Ovary (tissue), 7 donors: ENCODE measurements at regions not wholly inside any gene's neighbourhood (a gene's known extent, or its start where the extent isn't known, plus 50 kb on each side); places are given as distances from the start of the nearest gene placed in this dataset.

ENCODE experiments used
- DNase-seq, 5 donors: peaks; one replicate each; pipeline ENCODE4 v3.0.0-alpha.2; 2019 to 2020
- H3K27ac ChIP-seq, 2 donors: fragments of 200-600 bp; one replicate each; pipeline versions ENCODE4 v1.5.1 to v1.8.0; 2019 to 2022
- H3K27me3 ChIP-seq: fragments of 200-600 bp; one replicate; pipeline ENCODE4 v1.8.0; 2022
- H3K36me3 ChIP-seq: fragments of 200-600 bp; sonication (generic); one replicate; pipeline ENCODE4 v1.5.1; 2019
- H3K4me1 ChIP-seq: one replicate; pipeline ENCODE4 v1.8.1; 2013; ENCODE audit warnings: mild to moderate bottlenecking, moderate library complexity; ENCODE audit not compliant: insufficient read depth
- H3K4me3 ChIP-seq: fragments of 200-600 bp; sonication (generic); one replicate; pipeline ENCODE4 v1.5.1; 2017
- H3K9me3 ChIP-seq, 2 donors: fragments of 200-600 bp in 1 of 2; sonication (generic) in 1 of 2; one replicate each; pipeline versions ENCODE4 v1.5.1 to v1.8.1; 2013 to 2019; ENCODE audit warnings: mild to moderate bottlenecking in 1 of 2, moderate library complexity in 1 of 2
- EP300 ChIP-seq: sonication (generic); formaldehyde crosslinking; IDR thresholded peaks from one replicate; pipeline ENCODE4 v1.6.1; 2017; ENCODE audit warnings: antibody characterized with exemption
- POLR2A ChIP-seq: fragments of 450-650 bp; IDR thresholded peaks from one replicate; pipeline ENCODE4 v1.6.1; 2017; ENCODE audit warnings: antibody characterized with exemption, mild to moderate bottlenecking, moderate library complexity
- WGBS, 3 donors: extraction: QIAGEN DNeasy Blood & Tissue Kit in 1 of 3; methylation state at CpG; one replicate each; pipeline versions ENCODE4 v1.1.5 to v1.1.7; 2013 to 2017; 5-methylcytosine and 5-hydroxymethylcytosine counted together
- intact Hi-C, 4 donors: fragments of 100-400 bp; cut with DNase I; formaldehyde crosslinking; loops; one replicate each; pipeline versions ENCODE4 v1.11.0 to v1.15.1; 2022 to 2023
- TF ChIP-seq, protein P1 (sequence below), 3 donors: fragments of 450-650 bp in 2 of 3; fragments of 200-600 bp in 1 of 3; IDR thresholded peaks; one replicate each; pipeline versions ENCODE4 v1.5.1 to v1.8.0; 2016 to 2022; ENCODE audit warnings: antibody characterized with exemption in 3 of 3, mild to moderate bottlenecking in 1 of 3
- donor health status: DM: no; HTN: no; CAD: no; lungs with moderate emphysema.
- donor health status: DM: no; HTN: no; CAD: no.
- donor health status: Bipolar disorder and iron deficiency.
- donor health status: DM: no; HTN: no; CAD: no.
- donor health status: DM: yes; HTN: yes; CAD: no.

DNA sequence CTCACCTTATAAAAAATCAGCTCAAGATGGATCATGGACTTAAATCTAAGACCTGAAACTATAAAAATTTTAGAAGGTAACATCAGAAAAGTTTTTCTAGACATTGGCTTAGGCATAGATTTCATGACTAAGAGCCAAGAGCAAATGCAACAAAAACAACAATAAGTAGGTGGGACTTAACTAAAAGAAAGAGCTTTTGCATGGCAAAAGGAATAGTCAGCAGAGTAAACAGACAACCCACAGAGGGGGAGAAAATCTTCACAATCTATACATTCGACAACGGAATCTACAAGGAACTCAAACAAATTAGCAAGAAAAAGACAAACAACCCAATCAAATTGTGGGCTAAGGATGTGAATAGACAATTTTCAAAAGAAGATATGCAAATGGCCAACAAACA, 368.4 kb upstream of the KIF2B start:
- Histone ChIP-seq H3K27me3 (no peaks in the 10 kb centered on the region), H3K36me3 (no peaks in the 10 kb centered on the region), H3K9me3 (no peaks in the 10 kb centered on the region), H3K27ac (no peak overlapping the region), H3K4me3 (no peak overlapping the region), H3K4me1 (no peaks in the 10 kb centered on the region)
- intact Hi-C loops: no loop called here
- no peak for DNase-seq
- TF ChIP-seq EP300 (no peak), POLR2A (no peak)
- TF ChIP-seq, protein P1, sequence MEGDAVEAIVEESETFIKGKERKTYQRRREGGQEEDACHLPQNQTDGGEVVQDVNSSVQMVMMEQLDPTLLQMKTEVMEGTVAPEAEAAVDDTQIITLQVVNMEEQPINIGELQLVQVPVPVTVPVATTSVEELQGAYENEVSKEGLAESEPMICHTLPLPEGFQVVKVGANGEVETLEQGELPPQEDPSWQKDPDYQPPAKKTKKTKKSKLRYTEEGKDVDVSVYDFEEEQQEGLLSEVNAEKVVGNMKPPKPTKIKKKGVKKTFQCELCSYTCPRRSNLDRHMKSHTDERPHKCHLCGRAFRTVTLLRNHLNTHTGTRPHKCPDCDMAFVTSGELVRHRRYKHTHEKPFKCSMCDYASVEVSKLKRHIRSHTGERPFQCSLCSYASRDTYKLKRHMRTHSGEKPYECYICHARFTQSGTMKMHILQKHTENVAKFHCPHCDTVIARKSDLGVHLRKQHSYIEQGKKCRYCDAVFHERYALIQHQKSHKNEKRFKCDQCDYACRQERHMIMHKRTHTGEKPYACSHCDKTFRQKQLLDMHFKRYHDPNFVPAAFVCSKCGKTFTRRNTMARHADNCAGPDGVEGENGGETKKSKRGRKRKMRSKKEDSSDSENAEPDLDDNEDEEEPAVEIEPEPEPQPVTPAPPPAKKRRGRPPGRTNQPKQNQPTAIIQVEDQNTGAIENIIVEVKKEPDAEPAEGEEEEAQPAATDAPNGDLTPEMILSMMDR (IDR thresholded peaks at IDR 0.05): no peak
- 27 to 39% (median 30%) methylated on average over 2 of the region's 2 CpGs for WGBS, 3 donors

DNA sequence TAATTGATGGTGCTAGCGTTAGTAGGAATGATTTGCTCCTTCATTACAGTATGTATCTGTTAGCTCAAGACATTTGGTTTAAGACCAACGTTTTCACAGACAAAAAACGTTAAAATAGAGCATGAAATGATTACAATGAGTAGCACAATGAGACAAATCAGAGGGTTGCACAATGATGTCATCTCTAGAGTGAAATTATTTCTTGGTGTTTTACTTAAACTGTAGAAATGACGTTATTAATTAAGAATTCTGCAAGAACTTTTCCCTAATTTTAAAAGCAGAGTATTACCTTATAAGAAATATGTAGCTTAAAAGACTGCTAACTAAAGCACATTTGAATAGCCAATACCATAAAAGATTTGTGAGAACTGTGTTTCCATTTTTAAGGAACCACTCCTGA, 373.4 kb upstream of the KIF2B start:
- intact Hi-C loops: no loop called here
- WGBS, 3 donors: 44 to 60% (median 50%) methylated on average over 4 of the region's 4 CpGs
- TF ChIP-seq EP300 (no peak), POLR2A (no peak)
- TF ChIP-seq, protein P1 (IDR thresholded peaks at IDR 0.05): no peak
- Histone ChIP-seq H3K36me3 (no peaks in the 10 kb centered on the region), H3K27ac (no peak overlapping the region), H3K9me3 (no peaks in the 10 kb centered on the region), H3K27me3 (no peaks in the 10 kb centered on the region), H3K4me1 (no peaks in the 10 kb centered on the region), H3K4me3 (no peak overlapping the region)
- no peak for DNase-seq

DNA sequence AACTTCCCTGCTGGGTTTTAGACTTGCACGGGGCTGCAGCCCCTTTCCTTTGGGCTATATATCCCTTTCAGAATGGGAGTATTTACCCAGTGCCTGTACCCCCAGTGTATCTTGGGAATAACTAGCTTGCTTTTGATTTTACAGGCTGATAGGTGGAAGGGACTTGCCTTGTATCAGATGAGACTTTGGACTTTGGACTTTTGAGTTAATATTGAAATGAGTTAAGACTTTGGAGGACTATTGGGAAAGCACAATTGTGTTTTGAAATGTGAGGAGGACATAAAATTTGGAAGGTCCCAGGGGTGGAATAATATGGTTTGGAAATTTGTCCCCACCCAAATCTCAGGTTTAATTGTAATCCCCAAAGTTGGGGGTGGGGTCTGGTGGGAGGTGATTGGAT, 393.8 kb upstream of the KIF2B start:
- 6 to 93% (median 90%) methylated on average over 1 of the region's 1 CpG for WGBS, 3 donors

DNA sequence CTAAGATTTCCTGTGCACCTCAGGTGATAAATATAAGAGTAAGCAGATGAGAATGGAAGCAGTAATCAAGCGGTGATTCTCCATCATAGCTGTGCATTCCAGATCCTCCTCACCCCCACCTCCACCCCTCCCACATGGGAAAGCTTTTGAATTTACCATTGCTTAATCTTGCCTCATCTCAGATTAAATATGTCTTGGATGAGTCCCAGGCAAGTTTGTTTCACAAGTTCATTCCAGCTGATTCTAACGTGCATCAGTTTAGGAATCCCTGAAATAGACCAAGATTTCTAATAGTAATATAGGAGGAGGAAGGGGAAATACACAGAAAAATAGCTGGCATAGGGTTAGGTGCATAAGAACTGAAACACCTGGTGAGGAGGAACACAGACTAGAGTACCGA, 396.2 kb upstream of the KIF2B start:
- Histone ChIP-seq H3K27me3 (no peaks in the 10 kb centered on the region), H3K4me1 (no peaks in the 10 kb centered on the region), H3K27ac (no peak overlapping the region), H3K9me3 (no peaks in the 10 kb centered on the region), H3K4me3 (no peak overlapping the region), H3K36me3 (no peaks in the 10 kb centered on the region)
- no peak for DNase-seq
- intact Hi-C loops: no loop called here
- 62 to 67% (median 65%) methylated on average over 3 of the region's 3 CpGs for WGBS, 3 donors
- no peak for TF ChIP-seq POLR2A
- TF ChIP-seq, protein P1 (IDR thresholded peaks at IDR 0.05): no peak
- no peak for TF ChIP-seq EP300

More for the DNA sequence above, 393.8 kb upstream of the KIF2B start:
- H3K36me3 ChIP-seq: no peaks in the 10 kb centered on the region
- no peak for TF ChIP-seq EP300
- no peaks in the 10 kb centered on the region for H3K4me1 ChIP-seq
- no peak overlapping the region for H3K4me3 ChIP-seq
- H3K27me3 ChIP-seq: no peaks in the 10 kb centered on the region
- H3K27ac ChIP-seq: no peak overlapping the region
- intact Hi-C loops: no loop called here
- DNase-seq: no peak
- H3K9me3 ChIP-seq: no peaks in the 10 kb centered on the region

DNA sequence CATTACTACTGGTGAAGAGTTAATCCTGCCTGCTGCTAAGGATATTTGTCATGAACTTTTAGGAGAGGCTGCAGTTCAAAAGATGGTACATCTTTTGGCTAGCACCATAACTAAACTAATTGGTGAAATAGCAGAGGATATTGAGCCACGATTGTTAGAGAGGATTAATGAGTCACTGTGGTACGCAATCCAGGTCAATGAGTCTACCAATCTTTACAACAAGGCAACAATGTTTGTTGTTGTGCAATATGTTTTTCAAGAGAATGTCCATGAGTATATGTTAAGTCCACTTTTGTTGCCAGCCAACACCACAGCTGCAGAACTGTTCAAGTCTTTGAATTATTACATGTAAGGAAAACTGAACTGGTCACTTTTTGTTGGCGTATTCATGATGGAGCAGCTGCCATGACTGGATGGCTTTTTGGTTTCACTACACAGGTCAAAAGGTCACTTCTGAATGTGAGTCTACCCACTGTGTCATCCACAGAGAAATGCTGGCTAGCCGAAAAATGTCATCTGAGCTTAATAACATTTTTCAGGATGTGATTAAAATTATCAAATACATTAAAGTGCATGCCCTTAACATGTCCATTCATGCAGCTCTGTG, 402.6 kb upstream of the KIF2B start:
- intact Hi-C loops: no loop called here
- Histone ChIP-seq H3K27ac (no peak overlapping the region), H3K4me1 (no peaks in the 10 kb centered on the region), H3K4me3 (no peak overlapping the region), H3K27me3 (no peaks in the 10 kb centered on the region), H3K9me3 (no peaks in the 10 kb centered on the region), H3K36me3 (no peaks in the 10 kb centered on the region)
- no peak for TF ChIP-seq POLR2A
- TF ChIP-seq, protein P1 (IDR thresholded peaks at IDR 0.05): no peak
- TF ChIP-seq EP300: no peak
- 86 to 93% (median 87%) methylated on average over 4 of the region's 4 CpGs for WGBS, 3 donors
- no peak for DNase-seq
